GM18498 (cell line): ENCODE measurements at regions not wholly inside any gene's neighbourhood (a gene's known extent, or its start where the extent isn't known, plus 50 kb on each side); places are given as distances from the start of the nearest gene placed in this dataset.

Experiments
- ATAC-seq: cut with Tn5 transposase; IDR thresholded peaks from one replicate; pipeline ENCODE4 v1.9.1; 2021; ENCODE audit warnings: mild to moderate bottlenecking, moderate library complexity; ENCODE audit not compliant: unreplicated experiment

DNA sequence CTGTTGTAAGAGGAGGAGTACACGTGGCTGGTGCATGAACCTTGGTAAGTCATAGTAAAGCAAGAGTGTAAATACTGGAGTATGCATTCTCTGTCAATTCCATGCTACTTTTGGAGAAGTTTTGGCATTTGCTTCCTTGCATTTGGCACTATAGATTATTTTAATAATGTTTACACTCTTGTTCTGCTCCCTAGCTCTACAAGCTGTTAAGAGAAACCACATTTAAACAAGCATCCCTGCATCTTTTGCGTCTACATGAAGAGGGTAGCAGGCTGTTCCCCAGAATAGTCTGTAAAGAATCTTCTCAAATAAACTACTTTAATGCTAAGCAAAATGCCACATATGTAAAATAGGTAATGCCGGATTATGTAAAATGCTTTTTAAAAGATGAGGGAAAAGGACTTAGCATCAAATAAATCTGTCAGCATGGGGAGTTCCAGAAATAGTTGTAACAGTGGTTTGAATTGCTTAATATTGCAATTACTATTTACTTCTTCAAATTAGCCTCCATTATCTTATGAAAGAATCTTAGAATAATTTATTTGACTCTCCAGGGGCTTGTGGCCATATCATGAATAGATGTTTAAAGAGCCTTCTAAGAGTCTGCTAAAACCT lies 2127.3 kb upstream of the WWC1 start:
- no peak for ATAC-seq

DNA sequence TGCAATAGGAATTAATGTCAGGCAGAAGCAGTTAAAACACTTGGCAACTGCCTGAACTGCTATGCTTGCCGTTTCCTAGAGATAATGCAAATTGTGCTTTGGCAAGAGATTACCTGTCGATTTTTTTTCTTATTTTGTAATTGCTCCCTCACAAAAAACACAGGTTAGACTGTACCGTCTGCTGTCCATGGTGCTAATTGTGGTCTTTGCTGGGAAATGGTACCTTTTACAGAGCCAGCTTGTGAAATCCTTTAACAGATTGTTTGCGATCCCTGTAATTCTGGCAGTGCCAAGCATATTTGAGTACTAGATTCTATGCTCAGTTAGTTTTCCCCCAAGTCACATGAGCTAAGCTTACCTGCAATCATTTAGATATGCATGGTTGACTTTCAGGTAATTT lies 2125.8 kb upstream of the WWC1 start:
- no peak for ATAC-seq

DNA sequence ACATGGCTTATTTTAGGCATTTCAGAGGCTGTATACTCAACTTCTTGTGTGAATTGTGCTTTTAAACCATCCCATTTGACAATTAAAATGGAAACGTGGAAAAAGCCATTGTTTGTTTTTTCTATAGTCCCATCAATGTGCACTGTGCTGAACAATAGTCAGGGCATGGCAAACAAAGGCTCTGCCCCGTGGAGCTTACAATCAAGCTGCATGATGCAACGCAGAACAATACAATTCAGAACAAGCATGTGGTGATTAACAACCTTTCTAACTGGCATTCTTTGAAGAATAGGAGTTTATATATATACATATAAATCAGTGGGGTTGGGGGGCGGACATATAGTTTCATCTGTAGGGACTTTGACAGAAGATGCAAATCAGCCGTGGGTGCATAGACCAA lies 2125.4 kb upstream of the WWC1 start:
- ATAC-seq, result no peak

DNA sequence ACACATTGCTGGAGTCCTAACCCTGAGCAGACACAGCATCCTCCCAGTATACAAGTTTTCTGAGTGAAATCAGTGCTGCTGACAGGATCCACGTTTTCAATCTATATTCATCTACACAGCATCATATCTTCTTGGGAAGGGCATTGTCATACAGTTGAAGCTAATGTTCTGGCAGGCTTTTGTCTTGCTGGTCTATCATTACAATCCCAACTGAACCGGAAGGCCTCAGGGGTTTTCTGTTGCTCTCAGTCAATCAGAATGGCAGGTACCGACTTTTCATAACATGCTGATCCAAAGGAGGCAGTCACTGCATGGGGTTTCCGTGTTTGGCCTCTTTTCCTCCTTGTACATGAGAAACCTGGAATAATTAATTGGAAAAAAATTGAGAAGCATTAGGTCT lies 2118.8 kb upstream of the WWC1 start:
- no peak for ATAC-seq

DNA sequence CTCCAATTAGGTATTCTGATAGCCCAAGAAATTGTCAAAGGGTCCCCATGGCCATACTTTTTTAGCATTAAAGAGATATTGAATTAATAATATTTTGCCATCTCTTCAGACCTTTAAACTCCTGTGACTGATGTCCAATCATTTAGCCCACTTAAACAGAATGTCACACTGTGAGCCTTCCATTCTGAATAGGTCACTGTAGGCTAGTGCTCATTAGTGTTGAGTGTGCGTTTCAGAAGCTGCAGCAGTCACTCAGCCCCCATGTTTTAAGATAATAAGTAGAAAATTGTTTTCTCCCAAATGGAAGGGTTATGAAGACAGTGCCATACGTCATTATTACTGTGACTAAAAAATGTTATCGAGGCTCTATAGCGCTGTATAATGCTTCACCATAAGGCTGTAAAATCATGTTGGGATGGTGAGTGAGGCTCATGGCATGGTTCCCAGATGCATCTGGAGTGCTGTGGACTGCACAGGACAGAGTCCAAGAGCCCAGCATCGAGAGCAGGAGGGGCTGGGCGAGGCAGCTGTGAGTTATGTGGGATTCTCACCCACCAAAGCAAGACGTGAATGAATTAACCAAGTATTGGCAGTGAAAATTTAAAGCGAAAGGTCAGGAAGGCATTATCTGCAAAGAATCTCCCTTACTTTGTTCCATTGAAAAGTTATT lies 2112.9 kb upstream of the WWC1 start:
- no peak for ATAC-seq

DNA sequence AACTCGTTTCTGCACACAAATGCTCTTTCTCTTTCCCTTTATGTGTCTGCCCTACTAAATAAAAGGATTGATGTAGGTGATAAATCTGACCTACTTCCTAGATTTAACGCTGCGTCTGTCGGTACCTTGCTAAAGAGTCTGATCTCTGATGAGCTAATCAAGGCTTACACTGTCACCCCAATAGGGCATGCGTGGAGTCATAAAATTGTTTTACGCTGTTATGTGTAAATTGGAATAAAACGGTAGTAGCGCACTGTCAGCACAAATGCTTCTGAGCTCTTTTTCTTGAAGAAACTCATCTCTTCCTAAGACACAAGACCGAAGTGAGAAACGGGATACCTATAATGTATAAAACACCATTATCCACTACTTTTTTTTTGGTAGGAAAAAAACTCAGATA lies 2106.3 kb upstream of the WWC1 start:
- ATAC-seq, result no peak

DNA sequence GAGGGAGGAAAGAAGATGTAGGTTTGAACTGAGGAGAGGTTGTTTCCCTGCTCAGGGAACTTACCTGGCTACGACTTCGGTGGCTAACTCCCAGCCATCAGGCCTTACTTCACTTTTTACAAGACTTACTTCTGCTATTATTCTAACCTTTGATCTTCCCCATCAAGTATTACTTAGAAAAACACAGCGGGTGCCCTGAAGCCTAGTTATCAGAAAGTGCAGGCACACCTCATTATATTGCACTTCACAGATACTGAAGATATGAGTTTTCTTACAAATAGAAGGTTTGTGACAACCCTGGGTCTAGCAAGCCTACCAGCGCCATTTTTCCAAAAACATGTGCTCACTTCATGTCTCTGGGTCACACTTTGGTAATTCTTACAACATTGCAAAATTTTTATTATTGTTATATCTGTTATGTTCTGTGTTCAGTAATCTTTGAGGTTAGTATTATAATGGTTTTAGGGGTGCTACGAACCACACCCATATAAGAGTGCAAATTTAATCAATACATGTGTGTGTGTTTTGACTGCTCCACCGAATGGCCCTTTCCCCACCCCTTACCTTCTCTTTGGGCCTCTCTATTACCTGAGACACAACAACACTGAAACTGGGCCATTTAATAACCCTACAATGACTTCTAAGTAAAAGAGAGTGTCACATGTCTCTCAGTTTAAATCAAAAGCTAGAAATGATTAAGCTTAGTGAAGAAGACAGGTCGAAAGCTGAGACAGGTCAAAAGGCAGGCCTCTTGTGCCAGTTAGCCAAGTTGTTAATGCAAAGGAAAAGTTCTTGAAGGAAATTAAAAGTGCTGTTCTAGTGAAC lies 2102.7 kb upstream of the WWC1 start:
- no peak for ATAC-seq

DNA sequence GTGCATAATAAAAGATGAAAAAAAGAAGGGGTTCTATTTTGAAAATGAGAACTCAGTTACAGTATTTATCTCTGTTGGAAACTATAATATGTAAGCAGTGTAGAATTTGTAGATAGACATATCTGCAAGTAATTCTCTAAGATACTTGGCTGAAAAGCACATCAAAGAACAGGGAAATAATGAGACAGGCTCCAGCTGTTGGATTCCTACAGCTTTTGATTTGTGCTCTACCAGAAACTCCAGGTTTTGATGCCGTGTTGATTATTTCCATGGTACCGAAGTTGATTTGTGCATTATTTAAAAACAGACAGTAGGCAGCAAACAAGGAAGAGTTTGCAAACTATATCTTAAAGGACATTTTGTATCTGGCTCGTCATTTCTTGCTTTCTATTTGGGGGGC lies 2098.7 kb upstream of the WWC1 start:
- no peak for ATAC-seq

DNA sequence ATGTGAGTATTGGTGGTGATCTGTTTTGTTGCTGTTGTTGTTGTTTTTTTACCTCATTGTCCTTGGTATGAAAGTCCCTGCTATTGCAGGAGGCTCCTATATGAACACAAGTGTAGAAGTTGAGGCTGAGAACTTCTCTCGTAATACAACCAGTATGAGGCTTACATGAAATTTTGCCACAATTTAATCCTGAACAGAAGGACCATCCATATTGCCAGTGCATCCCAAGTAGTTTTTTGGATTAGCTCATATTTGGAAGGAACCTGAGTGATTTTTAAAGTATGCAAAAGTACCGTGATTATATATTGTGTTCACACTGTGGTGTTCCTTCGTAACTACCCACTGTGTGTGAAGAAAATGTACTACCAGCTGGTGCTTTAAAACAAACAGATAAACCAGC lies 2095.5 kb upstream of the WWC1 start:
- ATAC-seq, result no peak

DNA sequence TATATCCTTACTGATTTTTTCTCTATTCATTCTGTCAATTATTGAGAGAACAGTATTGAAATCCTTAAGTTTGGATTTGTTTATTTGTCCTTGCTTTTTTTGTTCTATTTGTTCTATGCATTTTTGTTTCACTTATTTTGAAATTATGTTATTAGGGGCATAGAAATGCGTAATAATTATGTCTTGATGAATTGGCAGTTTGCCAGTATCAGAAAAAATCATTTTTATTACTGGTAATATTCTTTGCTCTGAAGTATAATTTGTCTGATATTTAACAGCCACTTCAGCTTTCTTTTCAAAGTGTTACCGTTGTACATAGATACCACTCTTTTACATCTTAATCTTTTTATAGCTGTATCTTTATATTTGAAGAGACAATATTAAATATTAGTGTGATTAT lies 2090.9 kb upstream of the WWC1 start:
- ATAC-seq, result no peak

DNA sequence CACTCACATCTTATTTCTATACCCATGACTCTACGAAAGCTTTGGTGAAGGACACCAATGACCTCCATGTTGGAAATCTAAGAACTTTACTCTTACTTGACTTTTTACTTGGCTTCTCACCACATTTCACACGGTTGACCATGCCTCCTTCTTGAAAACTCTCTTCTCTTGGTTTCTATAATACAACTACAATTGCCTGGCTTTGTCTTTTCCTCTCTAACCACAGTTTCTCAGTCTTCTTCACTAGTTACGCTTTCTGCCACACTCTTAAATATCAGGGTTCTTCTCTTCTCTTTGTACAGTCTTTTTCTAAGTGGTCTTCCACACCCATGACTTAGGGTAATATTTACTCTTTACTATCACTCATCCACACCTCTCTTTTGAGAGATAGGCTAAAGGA lies 2079.8 kb upstream of the WWC1 start:
- no peak for ATAC-seq

DNA sequence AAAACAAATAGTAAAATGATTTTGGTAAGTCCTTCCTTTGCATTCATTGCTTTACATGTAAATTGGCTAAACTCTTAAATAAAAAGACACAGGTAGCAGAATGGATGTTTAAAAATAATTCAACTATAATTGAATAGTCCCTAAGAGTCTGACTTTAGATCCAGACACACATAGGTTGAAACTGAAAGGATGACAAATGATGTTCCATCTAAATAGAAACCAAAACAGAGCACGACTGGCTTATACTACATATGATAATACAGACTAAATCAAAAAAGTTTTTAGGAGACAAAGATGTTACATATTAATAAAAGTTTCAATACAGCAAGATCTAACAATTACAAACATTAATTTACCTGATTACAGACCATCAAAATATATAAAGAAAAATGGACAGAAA lies 2055.1 kb upstream of the WWC1 start:
- no peak for ATAC-seq

DNA sequence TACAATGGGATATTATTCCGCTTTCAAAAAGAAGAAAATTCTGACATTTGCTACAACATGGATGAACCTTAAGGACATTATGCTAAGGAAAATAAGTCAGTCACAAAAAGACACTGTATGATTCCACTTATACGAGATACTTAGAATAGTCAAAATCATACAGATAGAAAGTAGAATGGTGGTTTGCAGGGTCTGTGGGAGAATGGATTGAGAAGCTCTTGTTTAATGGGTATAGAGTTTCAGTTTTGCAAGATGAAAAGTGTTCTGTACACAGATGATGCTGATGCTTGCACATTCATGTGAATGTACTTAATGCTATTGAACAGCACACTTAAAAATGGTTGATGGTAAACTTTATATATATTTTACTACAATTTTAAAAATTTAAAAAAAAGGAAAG lies 2050.7 kb upstream of the WWC1 start:
- no peak for ATAC-seq

DNA sequence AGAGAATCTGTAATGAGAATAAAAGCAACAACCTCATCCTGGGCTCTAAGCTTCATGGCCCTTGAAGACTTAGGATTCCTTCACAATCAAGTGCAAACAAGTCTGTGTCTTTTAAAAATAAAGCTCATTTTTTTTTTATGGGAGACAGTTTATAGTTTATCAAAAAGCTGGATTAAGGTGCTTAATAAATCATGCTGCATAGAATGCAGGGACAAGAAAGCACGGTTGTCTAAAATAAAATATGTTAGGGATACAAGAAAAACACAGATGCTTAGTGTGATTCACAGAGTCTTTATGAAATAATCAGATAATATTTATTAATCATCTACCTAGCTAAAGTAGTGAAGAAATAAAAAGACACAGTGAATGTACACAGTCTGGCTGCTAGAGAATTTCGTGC lies 2045.9 kb upstream of the WWC1 start:
- ATAC-seq, result no peak

DNA sequence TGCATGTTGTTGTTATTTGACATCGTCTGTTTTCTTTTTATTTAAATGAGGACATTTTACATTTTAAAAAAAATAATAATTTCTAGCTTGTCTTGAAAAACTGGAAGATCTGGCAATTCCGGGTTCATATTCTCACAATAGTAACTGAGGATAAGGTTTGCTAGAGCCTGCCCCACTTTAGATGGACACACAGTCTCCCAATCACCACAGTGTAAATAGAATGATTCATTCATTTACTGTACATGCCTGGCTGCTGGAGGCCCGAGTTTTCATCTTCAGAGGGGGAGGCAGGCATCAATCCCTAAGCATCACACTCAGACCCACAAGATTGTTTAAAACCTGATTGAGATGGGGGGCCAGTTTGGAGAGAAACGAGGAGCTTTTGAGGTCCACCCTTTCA lies 2039.7 kb upstream of the WWC1 start:
- ATAC-seq, result no peak

DNA sequence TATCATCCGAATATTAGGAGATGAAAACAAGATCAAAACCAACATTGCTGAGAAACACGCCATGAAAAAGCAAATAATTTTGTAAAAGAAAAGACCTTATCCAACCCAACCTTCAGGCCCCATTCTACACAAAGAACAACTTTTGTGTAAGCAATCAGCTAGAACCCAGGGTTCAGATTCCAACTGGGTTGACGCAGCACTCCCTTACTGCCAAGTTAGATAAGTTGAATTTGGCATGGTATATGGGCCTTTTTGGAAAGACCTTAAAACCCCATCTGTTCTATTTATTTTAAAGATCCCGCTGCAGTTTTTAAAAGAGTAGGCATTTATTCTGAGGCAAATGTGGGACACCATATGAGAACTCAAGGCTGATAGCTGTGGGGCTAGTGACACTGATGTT lies 2033.8 kb upstream of the WWC1 start:
- ATAC-seq, result no peak

DNA sequence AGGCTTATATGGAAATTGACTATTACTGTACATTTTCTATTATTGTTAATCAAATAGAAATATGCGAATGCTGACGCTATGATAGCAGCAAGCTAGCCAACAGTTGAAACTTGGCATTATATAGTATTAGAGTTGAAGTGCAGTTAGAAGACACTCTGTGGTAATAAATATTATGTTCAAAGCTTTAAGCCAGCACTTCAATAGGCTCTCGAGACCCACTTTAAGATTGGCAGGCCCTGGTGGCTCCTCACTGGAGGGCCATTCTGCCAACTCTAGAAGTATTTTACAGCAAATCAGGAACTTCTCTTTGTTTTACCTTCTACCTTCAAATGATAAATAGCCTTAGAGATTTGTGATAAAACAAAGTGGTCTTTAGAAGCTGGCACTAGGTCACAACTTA lies 2029.0 kb upstream of the WWC1 start:
- no peak for ATAC-seq

DNA sequence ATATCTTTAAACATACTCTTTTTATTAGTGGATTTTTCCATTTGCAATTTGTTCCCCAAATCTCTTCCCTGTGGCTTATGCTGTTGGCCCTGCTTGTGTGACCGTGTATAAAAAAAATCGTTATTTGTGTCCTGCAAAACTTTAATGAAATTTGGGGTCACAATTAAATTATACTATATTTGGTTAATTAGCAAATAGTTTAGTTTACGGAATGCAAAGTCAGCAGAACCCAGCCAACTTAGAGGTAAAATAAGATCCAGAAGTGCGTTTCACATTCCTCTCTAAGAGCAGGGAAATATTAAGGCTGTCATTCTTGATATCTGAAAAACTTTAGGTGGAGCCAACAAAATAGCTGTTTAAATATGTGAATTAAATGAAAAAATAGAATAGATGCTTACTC lies 2023.5 kb upstream of the WWC1 start:
- no peak for ATAC-seq

DNA sequence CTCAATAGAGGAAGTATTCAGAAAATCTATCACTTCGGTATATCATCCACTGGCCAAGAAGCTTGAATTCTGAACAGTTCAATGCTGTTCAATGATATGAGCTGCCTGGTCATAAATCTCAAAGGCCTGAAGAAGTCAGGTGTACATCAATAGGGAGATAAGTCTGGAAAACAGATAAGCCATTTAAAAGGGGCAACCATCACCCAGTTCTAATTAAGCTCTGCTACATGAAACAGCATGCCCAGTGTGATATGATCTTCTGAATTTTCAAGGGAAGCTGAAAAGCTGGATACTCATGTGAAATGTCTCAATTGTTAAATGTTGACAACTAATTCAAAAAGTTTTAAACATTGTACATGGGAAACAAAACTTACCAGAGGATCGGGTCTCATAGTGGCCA lies 2020.7 kb upstream of the WWC1 start:
- ATAC-seq, result no peak

DNA sequence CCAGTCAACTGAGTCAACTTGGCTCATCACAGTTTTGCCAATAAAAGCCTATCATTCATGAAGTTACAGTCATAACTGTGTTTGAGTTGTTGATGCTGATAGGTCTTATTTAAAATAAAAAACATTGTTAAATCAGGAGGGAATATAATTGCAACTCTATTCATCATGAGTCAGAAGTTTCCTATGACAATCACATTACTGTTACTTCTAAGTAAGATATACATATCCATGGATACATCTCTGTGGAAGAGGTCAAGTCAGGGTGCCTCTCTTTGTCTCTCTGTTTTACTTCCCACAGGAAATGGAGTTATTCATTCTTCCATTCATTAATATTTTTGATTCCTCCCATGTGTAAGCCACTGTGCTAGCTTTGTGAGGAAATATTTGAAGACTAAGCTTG lies 2015.4 kb upstream of the WWC1 start:
- no peak for ATAC-seq

DNA sequence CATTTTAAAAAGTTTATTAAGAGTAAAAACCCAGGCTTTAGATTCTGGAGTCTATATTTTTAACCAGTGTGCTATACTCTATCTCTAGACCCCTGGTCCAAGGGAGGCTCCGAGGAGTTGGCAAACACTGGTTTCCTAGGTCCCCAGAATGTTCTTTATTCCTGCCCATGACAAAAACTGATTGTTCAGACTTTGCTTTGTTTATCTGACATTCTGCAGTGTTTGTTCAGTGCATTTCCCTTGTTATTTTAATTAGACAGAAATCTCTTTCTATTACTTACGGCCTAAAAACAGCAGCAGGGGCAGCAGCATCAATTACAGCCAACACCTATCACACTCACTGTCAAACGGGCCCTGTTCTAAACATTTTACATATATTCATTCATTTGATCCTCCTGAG lies 2011.6 kb upstream of the WWC1 start:
- no peak for ATAC-seq

DNA sequence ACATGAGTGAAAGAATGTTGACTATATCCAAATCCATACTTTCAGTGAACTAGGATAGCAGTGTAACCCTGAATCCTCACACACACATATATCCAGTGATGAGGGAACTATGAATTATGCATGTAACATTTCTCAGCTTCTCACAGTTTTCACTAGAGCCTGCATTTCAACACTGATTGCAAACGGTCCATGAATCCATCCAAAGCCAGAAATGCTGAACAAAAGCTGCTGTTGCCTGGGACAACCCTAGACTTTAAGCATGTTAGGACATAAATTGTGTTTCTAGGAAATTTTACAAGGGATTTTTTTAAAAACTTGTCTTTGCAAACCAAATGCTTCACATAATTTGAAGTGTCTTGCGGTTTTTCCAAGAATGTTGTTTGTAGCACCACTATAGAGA lies 2010.0 kb upstream of the WWC1 start:
- ATAC-seq, result no peak
